Kidney tubule cell (primary cell): ENCODE measurements at regions not wholly inside any gene's neighbourhood (a gene's known extent, or its start where the extent isn't known, plus 50 kb on each side); places are given as distances from the start of the nearest gene placed in this dataset.
"Not testable (repeated sequence)": the region's sequence is repeated elsewhere in the genome, so short reads cannot be mapped to it uniquely, and the experiment has no call there.

Experiments used
- DNase-seq: peaks from one replicate; pipeline ENCODE4 v3.0.0-alpha.2; 2018; ENCODE audit warnings: low spot score

DNA sequence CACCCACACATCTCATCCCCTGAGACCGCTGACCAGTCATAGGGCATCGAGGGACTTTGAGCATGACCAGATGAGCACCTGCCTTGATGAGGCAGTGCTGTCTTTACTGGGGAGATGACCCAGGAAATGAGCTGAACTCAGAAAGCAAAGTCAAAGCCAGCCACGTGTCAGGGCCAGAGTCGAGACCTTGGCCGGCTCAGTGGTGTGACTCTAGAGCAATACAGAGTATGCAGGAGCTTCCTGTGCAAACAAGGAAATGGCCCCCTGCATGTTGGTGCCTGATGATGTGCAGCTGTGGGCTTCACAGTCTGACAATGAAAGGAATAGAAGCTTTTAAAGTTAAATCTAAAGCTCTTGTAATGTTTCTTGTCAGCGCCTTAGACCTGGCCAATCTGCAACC is 332.9 kb downstream of the PCNX1 start:
- no peak for DNase-seq

DNA sequence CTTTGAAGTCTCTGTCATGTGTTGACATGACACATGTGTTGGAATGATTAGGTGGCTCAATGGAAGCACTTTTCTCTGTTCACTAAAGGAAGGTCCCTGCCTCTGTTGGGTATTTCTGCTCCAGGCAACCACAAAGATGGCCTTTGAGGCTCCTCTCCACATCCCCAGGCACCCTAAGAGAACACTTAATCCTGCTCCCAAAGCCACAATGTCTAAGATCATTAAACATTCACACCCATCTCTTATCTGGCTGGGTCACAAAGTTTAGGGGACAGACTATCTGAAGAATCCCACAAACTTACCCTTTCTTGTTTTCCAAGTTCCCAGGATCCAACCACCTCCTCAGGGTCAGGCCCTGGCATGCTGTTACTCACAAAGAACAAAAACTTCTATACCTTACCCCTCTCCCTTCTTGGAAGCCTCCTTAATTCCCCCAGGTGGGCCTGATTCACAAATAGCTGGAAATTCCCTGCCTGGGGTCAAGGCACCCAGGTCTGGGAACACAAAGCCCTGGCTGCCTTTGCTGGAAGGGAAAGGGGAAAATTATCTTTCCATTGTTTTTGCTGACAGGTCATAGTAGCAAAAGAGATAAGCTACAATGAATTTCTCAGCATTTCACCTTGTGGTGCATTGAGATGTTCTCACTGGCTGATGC is 333.7 kb downstream of the PCNX1 start:
- no peak for DNase-seq

DNA sequence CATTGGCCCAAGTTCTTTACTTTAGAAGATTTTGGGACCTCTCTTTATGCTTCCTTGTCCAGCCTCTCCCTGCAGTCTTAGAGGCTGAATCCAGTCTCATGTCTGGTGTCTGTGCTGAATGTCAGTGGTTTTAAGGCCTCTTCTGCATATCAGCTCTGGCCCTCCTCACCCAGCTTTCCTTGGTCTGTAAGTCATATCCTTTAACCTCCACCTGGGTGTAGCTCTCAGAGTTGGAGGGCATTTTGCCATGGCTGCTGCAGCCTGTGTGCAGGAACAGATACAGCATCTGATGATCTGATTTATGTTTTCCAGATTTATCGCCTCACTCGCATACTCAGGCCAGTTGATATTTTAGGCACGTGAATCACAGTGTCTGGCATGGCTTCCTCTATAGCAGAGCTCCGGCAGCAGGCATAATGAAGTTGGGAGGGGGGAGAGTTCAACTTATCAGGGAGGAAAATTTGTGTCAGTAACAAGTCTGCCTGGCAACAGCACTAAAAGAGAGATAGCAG is 335.0 kb downstream of the PCNX1 start:
- DNase-seq: no peak

DNA sequence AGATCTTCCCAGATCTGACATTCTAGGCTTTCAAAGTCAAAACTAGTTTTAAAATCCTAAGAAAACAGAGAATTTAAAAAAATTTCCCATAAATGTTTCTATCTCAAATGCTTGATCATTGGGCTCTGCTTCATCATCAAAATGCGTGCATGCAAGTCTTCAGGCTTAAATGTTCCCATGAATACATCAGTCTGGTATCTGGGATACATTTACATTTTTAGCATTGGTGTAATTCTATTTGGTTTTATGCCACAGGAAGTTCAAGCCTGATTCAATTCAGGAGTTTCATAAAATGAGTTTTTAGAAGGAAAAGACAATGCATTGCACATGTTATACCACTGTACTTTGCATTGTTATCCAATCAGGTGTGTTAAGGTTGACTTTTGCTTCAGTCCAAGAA is 336.4 kb downstream of the PCNX1 start:
- DNase-seq: no peak

DNA sequence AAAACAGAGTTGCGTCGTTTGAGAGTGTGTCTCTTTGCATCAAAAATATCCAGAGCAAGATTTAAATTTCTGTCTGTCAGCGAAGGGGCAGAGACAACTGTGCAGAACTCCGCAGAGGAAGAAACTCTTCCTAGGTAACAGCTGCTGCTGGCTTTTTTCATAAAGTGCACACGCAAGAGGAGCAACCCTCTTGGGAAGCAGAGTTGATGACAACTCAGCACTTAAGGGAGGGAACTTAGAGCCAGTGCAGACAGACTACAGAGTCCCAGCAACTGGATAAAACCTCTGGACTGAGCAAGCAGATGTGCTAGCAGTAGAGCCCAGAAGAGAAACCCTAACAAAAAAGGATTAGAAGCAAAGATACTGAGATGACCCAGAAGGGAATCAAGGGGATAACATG is 337.1 kb downstream of the PCNX1 start:
- no peak for DNase-seq

DNA sequence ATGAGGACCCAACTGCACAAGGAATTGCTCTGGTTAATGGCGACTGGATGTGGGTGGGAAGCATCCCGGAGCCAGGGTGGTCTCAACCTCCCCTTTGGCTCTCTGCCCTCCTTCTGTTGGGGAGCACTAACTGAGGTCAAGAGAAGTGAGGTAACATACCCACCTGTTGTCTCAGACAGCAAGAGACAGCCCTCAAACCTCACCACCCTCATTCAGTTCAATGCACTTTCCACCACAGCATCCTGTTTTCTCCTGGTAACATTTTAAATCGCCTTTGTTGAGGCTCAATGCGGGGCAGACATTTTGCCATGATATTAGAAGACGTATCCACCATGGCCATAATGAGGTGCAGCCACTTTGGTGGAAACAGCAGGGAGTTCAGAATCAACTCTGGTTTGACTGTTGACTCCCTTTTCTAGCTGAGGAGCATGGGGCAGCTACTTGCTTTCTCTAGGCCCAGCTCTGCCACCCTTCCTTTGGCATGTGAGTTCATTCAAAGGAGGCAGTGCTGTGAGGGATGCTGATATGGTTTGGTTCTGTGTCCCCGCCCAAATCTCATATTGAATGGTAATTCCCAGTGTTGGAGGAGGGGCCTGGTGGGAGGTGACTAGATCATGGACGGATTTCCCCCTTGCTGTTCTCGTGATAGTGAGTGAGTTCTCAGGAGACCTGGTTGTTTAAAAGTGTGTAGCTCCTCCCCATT is 338.6 kb downstream of the PCNX1 start:
- DNase-seq: no peak

DNA sequence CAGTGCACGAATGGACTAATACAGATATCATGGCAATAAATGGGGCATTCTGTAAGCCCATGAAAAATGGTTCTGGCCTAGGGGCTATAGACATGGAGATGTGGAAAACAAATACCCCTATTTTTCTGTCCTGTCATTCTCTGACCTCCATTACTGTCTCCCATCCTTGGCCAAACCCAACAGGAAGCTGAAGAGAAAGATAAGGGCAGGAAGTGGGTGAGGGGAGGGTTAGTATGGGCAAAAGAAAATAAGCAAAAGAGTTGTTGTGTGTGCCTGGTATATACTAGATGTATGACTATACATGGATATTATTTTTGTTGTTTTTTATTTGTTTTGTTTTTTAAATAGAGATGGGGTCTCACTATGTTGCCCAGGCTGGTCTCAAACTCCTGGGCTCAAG is 339.3 kb downstream of the PCNX1 start:
- no peak for DNase-seq

DNA sequence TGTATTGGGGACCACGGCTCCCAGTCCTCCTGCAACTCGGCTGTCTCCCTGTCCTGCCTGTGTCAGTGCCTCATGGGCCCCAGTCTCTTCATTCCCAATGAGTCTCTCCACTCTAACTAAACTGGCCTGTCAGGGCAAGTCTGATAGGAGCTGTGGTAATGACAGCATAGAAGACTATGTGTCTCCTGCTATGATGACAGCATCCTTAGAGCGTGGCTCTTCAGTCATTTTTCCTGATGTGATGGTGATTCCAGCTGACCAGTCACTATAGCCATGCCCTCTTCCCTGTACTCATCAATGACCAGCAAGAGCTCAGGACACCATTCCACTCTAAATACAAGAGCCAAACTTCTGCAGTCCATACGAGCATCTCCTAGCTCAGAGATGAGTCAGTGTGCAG is 339.8 kb downstream of the PCNX1 start:
- DNase-seq: no peak

DNA sequence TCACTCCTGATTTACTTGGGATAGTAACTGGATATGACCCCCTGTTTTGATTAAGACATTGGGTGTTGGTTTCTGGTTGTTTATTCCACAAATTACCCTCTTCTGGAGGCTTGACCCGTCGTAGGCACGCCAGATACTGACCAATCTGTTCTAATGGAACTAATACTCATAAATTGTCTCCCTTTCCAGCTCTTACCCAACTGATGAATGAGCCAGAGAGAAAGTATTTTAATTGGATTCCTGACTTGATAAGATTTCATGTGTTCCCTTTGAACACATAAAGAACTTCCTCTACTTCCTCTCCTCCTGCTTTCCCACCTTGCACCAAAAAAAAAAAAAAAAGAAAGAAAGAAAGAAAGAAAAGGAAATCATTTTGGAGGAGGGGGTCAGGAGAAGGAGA is 340.9 kb downstream of the PCNX1 start:
- DNase-seq: no peak

DNA sequence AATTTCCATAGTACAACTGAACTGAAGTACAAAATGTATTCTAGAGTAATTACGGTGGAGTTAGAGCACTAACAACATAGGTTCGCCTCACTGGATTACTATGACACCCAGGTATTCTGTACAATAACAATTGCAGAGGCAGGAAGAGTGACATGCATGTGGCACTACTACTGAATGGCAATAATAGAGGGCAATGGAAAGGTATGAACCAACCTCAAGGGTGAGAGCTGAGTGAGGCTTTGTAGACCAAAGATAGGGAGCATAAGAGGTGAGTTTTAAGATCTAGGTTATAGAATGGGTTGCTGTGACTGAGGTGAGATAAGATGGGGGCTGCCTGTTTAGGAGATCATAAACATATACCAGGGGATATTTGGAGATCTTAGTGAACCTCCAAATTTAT is 343.1 kb downstream of the PCNX1 start:
- no peak for DNase-seq

DNA sequence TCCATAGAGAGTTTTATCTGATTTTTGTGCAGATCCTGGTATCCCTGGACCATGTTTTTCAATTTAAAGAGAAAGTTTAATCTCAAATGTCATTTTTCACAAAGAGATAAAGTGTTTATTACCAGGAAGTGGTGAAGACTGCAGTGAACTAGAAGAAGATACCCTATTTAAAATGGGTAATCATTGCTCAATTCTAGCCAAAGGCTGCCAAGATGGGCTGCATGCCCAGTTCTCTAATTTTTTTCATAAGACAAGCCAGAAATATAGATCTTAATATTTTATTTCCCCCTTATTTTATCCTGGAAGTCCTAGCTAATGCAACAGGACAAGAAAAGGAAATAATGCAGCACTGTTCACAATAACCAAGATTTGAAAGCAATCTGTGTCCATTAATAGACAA is 343.5 kb downstream of the PCNX1 start:
- no peak for DNase-seq

DNA sequence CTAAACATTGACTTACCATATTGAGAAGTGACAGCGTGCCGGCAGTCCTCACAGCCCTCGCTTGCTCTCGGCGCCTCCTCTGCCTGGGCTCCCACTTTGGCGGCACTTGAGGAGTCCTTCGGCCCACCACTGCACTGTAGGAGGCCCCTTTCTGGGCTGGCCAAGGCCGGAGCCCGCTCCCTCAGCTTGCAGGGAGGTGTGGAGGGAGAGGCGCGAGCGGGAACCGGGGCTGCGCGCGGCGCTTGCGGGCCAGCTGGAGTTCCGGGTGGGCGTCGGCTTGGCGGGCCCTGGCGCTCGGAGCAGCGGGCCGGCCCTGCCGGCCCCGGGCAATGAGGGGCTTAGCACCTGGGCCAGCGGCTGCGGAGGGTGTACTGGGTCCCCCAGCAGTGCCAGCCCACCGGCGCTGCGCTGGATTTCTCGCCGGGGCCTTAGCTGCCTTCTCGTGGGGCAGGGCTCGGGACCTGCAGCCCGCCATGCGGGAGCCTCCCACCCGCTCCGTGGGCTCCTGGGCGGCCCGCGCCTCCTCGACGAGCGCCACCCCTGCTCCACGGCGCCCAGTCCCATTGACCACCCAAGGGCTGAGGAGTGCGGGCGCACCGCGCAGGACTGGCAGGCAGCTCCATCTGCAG is 346.9 kb downstream of the PCNX1 start:
- not testable (repeated sequence) for DNase-seq

DNA sequence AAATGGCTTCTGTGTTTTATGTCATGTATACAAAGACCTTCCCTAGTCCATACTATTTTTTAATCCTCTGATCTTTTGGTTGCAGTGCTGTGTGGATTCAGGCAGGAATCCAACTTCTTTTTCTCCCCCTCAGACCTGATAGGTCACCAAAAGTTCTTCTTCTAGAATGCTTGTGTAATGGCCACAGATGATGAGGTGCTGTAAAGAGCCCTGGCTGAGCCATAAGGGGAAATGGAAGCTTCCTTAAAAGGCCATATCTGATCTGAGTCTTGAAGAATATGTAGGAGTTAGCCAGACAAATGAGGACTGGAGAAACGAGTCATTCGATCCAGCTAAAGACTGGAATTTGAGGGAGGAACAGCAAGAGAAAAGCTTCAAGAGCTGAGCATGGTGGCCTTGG is 353.9 kb downstream of the PCNX1 start:
- no peak for DNase-seq

DNA sequence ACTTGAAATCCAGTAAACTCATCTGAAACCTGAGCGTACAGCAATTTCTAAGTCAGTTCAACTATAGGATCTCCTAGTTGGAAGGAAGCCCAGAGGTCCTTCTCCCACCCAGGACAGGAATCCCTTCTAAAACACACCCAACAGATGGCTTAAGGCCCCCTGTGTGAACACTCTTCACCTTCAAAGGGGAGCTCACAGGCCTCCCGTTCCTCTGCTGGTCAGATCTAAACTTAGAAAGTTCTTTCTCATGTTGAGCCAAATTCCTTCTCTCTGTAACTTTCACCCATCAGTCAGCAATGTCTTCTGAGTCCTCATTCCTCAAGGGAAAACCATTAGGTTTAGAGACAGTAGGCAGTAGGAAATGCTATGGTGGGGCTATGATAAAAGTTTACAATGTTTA is 355.2 kb downstream of the PCNX1 start:
- DNase-seq: no peak

DNA sequence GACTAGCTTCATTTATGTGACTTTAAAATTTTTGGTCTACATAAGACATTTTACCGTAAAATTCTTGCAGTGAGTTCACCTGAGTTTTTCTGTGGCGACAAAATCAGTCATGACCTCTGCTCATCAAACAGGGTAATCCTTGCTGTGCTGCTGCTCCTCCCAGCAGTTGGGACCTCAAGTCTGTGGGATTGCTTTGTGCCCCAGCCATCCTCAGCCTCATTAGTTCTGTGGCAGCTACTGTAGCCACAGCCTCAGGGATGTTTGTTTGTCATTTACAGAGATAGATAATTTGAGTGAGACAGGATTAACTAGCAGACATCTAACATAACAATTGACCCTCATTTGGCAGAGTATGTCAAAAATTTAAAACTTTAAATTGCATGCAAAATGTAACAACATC is 357.0 kb downstream of the PCNX1 start:
- DNase-seq: no peak

DNA sequence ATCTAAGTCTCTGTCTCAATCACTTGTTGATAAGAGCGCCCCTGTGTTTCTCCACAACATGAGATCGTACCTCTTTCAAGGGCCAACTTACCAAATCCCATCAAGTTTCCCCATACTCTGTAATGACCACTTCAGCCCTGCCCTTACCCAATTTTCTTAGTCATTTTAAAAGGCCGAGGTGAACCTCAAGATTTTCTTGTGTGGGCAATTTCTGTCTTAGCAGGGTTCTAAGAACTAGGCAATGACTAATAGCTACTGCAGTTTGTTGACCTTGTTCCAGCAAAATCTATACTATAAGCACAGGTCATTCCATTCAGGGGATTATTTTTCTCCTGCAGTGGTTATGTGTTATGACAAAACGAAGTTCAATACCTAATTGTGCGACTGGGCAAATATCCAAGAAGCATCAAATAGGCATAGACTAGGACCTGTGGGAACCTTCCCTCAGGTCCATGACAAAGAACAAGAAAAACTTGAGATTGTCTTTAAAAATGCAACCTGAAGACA is 359.8 kb downstream of the PCNX1 start:
- no peak for DNase-seq

DNA sequence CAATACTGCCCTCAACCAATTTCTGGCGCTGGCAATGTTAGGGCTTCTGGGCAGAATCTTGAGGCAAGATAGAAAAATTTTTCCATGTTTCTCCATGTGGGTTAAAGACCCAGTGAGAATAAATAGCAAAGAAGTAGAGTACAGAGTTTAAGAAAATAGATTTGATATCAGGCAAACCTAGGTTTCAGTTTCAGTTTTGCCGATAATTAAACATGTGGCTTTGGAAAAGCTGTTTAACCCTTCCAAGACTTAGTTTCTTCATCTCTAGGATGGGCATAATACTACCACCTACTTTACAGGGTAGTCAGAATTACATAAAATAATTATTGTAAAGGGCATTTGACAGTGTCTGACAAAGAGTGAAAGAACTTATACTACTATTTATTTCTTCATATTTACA is 360.4 kb downstream of the PCNX1 start:
- DNase-seq: no peak

DNA sequence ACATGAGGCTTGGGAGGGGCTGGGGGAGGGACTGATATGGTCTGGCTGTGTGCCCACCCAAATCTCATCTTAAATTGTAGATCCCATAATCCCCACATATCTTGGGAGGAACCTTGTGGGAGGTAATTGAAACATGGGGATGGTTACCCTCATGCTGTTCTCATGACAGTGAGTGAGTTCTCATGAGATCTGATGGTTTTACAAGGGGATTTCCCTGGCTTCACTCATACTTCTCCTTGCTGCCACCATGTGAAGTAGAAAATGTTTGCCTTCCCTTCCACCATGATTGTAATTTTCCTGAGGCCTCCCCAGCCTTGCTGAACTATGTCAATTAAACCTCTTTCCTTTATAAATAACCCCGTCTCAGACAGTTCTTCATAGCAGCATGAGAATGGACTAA is 362.9 kb downstream of the PCNX1 start:
- no peak for DNase-seq

DNA sequence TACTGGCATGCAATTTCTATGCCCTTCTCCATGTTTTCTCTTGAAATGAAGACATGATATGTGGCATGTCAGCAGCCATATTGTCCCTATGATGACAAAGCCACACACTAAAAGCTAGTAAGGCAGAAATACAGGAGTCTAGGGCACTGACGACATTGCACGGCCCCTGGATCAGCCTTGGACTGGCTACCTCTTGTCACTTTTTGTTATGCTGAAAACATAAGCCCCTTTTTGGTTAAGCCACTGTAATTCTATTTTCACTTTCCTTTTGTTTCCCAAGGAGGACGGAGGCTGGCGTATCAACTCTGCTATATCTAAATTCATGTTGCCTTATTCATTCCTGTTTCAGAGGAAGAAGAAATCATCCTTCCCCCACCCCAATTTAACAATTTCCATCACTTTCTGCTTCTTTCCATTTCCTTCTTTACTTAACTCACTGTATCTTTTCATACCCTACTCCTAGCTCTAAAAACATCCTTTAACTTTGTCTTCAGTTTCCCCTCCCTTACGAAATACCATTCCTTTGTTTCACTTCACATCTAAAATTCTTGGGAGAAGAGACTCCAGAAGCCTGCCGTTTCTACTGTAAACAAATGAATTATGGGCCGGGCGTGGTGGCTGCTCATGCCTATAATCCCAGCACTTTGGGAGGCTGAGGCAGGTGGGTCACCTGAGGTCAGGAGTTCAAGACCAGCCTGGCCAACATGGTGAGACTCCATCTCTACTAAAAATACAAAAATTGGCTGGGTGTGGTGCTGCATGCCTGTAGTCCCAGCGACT is 364.1 kb downstream of the PCNX1 start:
- no peak for DNase-seq

DNA sequence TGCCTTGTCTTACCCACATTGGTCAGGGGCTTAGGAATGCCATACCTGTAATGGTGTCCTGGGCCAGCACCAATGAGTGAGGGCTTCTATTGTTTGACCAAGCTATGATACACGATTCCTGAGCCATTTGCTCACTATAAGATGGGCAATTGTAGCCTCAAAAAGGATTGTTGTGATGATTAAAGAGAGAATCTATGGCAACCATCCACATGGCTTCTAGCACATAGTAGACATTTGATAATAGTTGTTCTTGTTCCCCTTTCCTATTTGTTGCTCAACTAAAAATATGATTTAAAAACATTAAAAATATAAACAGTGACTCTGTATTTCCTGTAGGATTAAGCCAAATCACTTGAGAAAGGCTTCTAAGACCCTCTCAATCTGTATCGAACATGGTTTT is 366.1 kb downstream of the PCNX1 start:
- DNase-seq: no peak

DNA sequence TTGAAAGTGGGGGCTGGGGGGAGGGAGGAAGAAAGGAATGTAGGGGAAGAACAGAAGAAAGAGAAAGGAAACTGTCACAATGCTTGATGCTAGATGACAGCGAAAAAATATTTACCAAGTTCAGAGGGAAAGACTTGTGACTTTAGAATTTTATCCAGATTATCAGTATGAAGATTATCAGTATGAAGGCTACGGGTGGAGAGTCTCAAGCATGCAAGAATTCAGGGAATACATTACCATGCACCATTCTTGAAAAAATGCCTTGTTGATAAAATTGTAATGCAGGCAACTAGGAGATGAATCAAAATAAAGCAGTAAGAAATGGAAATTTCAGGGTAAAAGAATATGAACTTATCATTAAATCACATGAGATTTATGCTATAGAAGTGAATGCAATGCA is 376.8 kb downstream of the PCNX1 start:
- no peak for DNase-seq

DNA sequence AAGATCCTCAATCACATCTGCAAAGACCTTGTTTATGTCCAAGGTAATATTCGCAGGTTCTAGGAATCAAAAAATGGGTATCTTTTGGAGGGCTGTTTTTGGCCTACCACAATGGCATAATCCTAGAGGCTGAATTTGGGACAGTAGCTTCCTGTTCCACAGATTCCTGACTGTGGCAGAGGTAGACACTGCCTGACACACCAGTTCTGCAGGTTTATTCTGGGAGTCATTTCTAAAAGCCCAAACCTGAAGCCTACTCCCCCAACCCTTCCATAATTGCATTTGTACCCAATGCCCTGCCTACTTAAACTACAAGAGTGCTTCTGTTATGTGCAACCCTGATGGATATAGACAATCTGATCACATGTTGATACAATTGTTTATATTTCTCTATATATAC is 378.9 kb downstream of the PCNX1 start:
- DNase-seq: no peak

DNA sequence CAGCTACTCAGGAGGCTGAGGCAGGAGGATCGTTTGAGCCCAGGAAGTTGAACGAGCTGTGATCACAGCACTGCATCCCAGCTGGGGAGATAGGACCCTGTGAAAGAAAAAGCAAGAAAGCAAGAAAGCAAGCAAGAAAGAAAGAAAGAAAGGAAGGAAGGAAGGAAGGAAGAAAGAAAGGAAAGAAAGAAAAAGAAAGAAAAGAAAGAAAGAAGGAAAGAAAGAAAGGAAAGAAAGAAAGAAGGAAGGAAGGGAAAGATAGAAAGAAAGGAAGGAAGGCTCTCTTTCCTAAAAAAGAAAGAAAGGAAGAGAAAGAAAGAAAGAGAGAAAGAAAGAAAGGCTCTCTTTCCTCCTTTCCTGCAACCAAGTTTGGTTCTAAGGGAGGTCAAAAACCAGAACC is 380.3 kb downstream of the PCNX1 start:
- no peak for DNase-seq
